GM12878 (cell line): ENCODE measurements at regions not wholly inside any gene's neighbourhood (a gene's known extent, or its start where the extent isn't known, plus 50 kb on each side); places are given as distances from the start of the nearest gene placed in this dataset.

Experiments
- FOXM1 ChIP-seq: IDR thresholded peaks from 2 replicates; pipeline ENCODE4 v1.6.1; 2012; ENCODE audit warnings: low read depth, mild to moderate bottlenecking, inconsistent platforms, low read length, moderate library complexity
- HCFC1 ChIP-seq: fragments of 150-350 bp; IDR thresholded peaks from 2 replicates; pipeline ENCODE4 v1.6.1; 2014; ENCODE audit warnings: low read length
- MEF2A ChIP-seq: IDR thresholded peaks from 2 replicates; pipeline ENCODE4 v1.6.1; 2011; ENCODE audit warnings: low read depth, mild to moderate bottlenecking, low read length, moderate library complexity; ENCODE audit not compliant: insufficient read depth
- POLR2A ChIP-seq: IDR thresholded peaks from 2 replicates; pipeline ENCODE4 v1.6.1; 2011; ENCODE audit warnings: low read depth, mild to moderate bottlenecking, low read length
- POLR2AphosphoS5 ChIP-seq: IDR thresholded peaks from 2 replicates; pipeline ENCODE4 v1.6.1; 2011; ENCODE audit warnings: mild to moderate bottlenecking, low read length, inconsistent platforms
- TAF1 ChIP-seq: IDR thresholded peaks from 2 replicates; pipeline ENCODE4 v1.6.1; 2011; ENCODE audit warnings: mild to moderate bottlenecking, low read depth, low read length, borderline replicate concordance
- USF1 ChIP-seq: IDR thresholded peaks from 2 replicates; pipeline ENCODE4 v1.6.1; 2011; ENCODE audit warnings: borderline replicate concordance, low read depth, mild to moderate bottlenecking, moderate library complexity, mixed read lengths, low read length; ENCODE audit not compliant: insufficient read depth; ENCODE audit errors: extremely low read length
- ZNF274 ChIP-seq: IDR thresholded peaks from one replicate; pipeline ENCODE4 v1.8.0; 2011; ENCODE audit not compliant: insufficient read length, insufficient read depth
- TF ChIP-seq, protein P1 (sequence below), 3 experiments: IDR thresholded peaks in 2 of 3; conservative IDR thresholded peaks in 1 of 3; 2 replicates each; pipeline ENCODE4 v1.5.1; 2011; ENCODE audit warnings: low read depth in 3 of 3, low read length in 3 of 3, mild to moderate bottlenecking in 3 of 3, control low read depth in 2 of 3, moderate library complexity in 2 of 3, inconsistent platforms in 1 of 3, mixed read lengths in 1 of 3; ENCODE audit not compliant: control insufficient read depth in 2 of 3, insufficient read depth in 1 of 3; ENCODE audit errors: extremely low read depth in 1 of 3
- TF ChIP-seq, protein P2 (sequence below): fragments of 450-650 bp; formaldehyde crosslinking; IDR thresholded peaks from 2 replicates; pipeline ENCODE4 v1.4.0; 2020; ENCODE audit warnings: mild to moderate bottlenecking, moderate library complexity
- TF ChIP-seq, protein P3 (sequence below): IDR thresholded peaks from 2 replicates; pipeline ENCODE4 v1.6.1; 2012; ENCODE audit warnings: low read depth, low read length, improper control_type of control experiment
- TF ChIP-seq, protein P4 (sequence below): IDR thresholded peaks from 2 replicates; pipeline ENCODE4 v1.6.1; 2011; ENCODE audit warnings: borderline replicate concordance, low read depth, mild to moderate bottlenecking, moderate library complexity, low read length; ENCODE audit not compliant: insufficient read depth, poor library complexity, severe bottlenecking
- TF ChIP-seq, protein P5 (sequence below): fragments of 450-650 bp; IDR thresholded peaks from 2 replicates; pipeline ENCODE4 v1.6.1; 2018; ENCODE audit warnings: borderline replicate concordance, mild to moderate bottlenecking; ENCODE audit not compliant: partially characterized antibody

DNA sequence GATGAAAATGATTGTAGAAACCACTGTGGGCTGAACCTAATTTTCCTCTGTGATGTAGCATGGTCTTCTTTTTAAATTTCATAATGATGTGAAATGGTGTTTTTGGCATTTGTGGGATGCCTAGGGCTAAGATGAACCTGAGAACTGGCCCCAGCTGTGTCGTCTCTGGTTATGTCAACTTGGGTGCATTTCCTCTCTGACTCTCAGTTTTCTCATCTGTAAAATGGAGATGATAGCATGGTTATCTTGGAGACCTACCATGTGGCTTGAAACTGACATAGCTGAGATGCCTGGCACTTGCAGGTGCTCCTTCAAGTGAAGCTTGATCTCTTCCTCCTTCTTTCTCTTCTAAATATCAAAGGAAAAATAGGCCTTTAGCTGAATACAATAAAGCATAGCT is 77.8 kb downstream of the BOD1 start:
- TF ChIP-seq MEF2A (no peak), POLR2A (no peak), POLR2AphosphoS5 (no peak), TAF1 (no peak), HCFC1 (no peak), ZNF274 (no peak), USF1 (no peak), FOXM1 (no peak)
- TF ChIP-seq, protein P1, sequence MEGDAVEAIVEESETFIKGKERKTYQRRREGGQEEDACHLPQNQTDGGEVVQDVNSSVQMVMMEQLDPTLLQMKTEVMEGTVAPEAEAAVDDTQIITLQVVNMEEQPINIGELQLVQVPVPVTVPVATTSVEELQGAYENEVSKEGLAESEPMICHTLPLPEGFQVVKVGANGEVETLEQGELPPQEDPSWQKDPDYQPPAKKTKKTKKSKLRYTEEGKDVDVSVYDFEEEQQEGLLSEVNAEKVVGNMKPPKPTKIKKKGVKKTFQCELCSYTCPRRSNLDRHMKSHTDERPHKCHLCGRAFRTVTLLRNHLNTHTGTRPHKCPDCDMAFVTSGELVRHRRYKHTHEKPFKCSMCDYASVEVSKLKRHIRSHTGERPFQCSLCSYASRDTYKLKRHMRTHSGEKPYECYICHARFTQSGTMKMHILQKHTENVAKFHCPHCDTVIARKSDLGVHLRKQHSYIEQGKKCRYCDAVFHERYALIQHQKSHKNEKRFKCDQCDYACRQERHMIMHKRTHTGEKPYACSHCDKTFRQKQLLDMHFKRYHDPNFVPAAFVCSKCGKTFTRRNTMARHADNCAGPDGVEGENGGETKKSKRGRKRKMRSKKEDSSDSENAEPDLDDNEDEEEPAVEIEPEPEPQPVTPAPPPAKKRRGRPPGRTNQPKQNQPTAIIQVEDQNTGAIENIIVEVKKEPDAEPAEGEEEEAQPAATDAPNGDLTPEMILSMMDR (IDR thresholded peaks at IDR 0.05 in 2 of 3, conservative IDR thresholded peaks at IDR 0.05 in 1 of 3; ENCODE audit: control insufficient read depth in 2 of 3, extremely low read depth in 1 of 3, insufficient read depth in 1 of 3, low read depth in 3 of 3, low read length in 3 of 3) = no peak
- TF ChIP-seq, protein P2, sequence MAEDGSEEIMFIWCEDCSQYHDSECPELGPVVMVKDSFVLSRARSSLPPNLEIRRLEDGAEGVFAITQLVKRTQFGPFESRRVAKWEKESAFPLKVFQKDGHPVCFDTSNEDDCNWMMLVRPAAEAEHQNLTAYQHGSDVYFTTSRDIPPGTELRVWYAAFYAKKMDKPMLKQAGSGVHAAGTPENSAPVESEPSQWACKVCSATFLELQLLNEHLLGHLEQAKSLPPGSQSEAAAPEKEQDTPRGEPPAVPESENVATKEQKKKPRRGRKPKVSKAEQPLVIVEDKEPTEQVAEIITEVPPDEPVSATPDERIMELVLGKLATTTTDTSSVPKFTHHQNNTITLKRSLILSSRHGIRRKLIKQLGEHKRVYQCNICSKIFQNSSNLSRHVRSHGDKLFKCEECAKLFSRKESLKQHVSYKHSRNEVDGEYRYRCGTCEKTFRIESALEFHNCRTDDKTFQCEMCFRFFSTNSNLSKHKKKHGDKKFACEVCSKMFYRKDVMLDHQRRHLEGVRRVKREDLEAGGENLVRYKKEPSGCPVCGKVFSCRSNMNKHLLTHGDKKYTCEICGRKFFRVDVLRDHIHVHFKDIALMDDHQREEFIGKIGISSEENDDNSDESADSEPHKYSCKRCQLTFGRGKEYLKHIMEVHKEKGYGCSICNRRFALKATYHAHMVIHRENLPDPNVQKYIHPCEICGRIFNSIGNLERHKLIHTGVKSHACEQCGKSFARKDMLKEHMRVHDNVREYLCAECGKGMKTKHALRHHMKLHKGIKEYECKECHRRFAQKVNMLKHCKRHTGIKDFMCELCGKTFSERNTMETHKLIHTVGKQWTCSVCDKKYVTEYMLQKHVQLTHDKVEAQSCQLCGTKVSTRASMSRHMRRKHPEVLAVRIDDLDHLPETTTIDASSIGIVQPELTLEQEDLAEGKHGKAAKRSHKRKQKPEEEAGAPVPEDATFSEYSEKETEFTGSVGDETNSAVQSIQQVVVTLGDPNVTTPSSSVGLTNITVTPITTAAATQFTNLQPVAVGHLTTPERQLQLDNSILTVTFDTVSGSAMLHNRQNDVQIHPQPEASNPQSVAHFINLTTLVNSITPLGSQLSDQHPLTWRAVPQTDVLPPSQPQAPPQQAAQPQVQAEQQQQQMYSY (CRISPR knock-in tag) = no peak
- TF ChIP-seq, protein P3, sequence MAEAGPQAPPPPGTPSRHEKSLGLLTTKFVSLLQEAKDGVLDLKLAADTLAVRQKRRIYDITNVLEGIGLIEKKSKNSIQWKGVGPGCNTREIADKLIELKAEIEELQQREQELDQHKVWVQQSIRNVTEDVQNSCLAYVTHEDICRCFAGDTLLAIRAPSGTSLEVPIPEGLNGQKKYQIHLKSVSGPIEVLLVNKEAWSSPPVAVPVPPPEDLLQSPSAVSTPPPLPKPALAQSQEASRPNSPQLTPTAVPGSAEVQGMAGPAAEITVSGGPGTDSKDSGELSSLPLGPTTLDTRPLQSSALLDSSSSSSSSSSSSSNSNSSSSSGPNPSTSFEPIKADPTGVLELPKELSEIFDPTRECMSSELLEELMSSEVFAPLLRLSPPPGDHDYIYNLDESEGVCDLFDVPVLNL = no peak
- TF ChIP-seq, protein P4, sequence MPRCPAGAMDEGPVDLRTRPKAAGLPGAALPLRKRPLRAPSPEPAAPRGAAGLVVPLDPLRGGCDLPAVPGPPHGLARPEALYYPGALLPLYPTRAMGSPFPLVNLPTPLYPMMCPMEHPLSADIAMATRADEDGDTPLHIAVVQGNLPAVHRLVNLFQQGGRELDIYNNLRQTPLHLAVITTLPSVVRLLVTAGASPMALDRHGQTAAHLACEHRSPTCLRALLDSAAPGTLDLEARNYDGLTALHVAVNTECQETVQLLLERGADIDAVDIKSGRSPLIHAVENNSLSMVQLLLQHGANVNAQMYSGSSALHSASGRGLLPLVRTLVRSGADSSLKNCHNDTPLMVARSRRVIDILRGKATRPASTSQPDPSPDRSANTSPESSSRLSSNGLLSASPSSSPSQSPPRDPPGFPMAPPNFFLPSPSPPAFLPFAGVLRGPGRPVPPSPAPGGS = no peak
- TF ChIP-seq, protein P5, sequence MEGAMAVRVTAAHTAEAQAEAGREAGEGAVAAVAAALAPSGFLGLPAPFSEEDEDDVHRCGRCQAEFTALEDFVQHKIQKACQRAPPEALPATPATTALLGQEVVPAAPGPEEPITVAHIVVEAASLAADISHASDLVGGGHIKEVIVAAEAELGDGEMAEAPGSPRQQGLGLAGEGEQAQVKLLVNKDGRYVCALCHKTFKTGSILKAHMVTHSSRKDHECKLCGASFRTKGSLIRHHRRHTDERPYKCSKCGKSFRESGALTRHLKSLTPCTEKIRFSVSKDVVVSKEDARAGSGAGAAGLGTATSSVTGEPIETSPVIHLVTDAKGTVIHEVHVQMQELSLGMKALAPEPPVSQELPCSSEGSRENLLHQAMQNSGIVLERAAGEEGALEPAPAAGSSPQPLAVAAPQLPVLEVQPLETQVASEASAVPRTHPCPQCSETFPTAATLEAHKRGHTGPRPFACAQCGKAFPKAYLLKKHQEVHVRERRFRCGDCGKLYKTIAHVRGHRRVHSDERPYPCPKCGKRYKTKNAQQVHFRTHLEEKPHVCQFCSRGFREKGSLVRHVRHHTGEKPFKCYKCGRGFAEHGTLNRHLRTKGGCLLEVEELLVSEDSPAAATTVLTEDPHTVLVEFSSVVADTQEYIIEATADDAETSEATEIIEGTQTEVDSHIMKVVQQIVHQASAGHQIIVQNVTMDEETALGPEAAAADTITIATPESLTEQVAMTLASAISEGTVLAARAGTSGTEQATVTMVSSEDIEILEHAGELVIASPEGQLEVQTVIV = no peak
